HG02678 (cell line): ENCODE measurements at regions not wholly inside any gene's neighbourhood (a gene's known extent, or its start where the extent isn't known, plus 50 kb on each side); places are given as distances from the start of the nearest gene placed in this dataset.
"Not testable (repeated sequence)": the region's sequence is repeated elsewhere in the genome, so short reads cannot be mapped to it uniquely, and the experiment has no call there.

Experiments used
- ATAC-seq: cut with Tn5 transposase; IDR thresholded peaks from one replicate; pipeline ENCODE4 v1.9.1; 2021; ENCODE audit warnings: mild to moderate bottlenecking, moderate library complexity; ENCODE audit not compliant: unreplicated experiment

DNA sequence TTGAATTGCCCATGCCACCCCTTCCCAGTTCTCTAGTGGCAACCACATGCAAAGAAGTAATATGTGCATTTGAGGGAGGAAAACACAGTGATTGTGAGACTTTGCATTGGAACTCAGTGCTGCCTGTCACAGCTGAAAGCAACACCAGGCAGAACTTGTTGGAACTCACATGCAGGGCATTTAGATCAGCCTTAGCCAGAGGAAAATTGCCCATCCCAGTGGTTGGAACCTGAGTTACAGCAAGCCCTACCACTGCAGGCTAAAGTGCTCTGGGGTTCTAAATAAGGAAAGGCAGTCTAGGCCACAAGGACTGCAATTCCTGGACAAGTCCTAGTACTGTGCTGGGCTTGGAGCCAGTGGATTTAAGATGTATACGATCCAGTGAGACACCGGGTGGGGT is 245.3 kb upstream of the UFL1 start:
- ATAC-seq: no peak

DNA sequence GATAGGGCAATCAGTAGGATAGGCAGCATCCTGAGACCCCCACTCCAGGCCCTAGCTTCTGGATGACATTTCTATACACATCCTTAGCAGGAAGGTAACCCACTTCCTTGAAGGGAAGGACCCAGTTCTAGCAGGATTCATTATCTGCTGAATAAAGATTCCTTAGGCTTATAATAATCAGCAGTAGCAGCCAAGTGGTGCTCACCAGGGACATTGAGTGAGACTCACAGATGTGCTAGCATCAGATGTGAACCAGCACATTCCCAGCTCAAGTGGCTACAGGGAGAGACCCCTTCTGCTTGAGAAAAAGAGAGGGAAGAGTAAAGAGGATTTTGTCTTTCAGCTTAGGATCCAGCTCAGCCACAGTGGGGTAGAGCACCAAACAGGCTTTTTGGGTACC is 244.8 kb upstream of the UFL1 start:
- no peak for ATAC-seq

DNA sequence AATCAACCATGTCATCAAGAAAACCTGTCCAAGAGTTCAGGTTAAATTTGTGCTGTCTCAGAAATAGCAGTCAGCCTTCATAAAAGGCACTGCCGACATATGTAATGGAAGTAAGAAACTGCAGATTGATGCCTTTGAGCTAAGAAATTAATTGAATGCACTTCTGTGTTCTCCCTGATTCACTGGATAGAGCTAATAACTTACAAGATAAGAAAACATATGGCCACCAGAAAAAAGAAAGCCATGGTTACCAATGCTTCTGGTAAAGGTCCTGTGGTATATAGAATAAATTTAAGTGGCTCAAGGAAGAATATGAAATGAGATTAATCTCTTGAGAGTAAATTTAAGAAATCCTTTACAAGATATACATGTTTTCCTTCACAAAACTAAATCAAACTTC is 242.5 kb upstream of the UFL1 start:
- no peak for ATAC-seq

DNA sequence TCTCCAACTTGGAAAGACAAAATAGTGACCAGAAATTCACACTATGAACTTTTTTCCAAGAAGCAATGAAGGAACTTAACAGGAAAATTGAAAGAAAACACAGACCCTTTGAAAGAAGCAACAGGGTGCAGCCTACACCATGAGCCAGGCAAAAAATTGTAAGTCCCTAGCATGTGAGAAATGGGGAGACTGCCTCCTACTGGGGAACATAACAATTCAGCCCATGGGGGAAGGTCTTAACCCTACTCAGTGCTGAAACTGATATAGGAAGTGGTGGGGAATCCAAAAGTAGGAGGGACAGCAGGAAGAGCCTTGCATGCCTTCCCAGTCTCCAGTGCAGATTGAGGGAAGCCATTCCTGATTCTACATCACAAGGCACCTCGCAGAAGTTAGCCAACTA is 235.1 kb upstream of the UFL1 start:
- ATAC-seq: no peak

DNA sequence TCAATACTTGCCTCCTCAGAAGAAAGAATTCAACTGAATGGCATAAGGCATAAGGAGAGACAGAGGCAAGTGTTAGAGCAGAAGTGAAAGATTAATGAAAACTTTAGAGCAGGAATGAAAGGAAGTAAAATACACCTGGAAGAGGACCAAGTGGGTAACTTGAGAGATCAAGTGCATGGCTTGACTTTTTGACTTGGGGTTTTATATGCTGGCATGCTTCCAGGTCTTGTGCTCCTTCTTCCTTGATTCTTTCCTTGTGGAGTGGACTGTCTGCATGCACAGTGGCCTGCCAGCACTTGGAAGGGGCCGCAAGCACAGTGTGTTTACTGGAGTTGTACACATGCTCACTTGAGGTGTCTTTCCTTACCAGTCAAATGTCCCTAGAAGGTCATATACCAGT is 222.1 kb upstream of the UFL1 start:
- no peak for ATAC-seq

DNA sequence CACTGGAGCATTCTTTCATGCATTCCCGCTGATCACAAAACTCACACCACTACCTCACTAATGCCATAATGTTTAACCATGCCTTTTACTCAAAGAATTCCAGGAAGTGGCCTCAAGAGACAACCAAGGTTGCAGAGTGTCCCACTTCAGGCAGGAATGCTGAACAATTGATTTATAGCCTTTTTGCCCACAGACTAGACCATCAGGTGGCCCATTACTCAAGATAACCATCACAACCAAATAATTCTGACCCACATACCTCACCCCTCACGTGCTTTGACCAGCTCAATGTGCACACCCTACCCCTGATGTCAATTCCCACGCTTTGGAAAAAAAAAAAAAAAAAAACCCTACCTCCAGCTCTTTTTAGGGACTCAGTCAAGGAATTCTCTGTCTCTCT is 220.6 kb upstream of the UFL1 start:
- no peak for ATAC-seq

DNA sequence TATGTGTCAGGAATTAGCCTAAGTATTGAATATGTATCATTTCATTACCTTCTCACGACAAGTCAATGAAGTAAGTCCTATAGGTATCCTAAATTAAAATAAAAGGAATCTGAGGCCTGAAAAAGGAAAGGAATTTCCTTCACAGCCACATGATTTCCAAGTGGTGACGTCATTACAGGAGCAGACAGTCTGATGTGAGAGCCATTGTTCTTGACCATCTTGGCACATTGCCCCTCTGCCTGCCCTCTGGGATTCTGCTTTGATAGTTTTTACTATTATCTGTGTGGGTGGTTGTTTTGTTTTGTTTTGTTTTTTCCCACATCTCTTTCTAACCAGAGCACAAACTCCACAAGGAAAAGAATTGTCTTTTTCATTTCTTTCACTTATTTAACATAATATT is 219.8 kb upstream of the UFL1 start:
- no peak for ATAC-seq

DNA sequence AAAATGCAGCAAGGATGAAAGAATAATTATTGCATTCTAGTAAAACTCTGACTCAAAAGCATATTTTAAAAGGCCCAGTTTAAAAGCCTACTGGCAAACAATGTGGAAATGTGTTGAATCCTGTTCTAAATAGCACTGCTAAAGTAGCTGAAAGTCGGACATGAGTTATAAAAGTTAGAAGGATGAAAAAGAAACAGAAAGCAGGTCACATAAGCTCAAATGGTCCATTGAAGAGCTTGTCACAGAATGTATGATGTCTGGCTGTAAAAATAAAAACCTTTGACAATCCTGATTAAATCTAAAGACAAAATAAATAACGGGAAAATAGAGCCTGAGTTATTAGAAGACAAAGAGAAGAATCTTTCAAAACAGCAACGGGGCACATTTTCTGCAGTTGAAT is 218.6 kb upstream of the UFL1 start:
- ATAC-seq: no peak

DNA sequence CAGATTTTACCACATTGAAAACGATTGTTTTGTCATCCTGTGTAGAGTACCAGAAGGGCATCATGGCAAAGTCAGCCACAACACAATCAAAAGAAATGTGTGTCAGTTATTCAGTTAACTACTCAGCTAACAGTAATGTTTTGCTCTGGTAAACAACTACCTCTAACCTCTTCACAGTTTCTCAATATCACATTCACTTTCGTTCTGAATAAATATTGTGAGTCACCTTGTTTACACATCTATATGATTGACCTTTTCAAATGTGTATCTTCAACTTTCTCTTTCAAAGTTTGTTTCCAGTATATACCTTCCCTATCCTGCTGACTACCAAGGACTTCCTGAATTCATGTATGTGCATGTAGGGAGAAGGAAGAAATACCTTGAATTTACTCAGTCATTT is 216.6 kb upstream of the UFL1 start:
- ATAC-seq: peak; percentile 81

DNA sequence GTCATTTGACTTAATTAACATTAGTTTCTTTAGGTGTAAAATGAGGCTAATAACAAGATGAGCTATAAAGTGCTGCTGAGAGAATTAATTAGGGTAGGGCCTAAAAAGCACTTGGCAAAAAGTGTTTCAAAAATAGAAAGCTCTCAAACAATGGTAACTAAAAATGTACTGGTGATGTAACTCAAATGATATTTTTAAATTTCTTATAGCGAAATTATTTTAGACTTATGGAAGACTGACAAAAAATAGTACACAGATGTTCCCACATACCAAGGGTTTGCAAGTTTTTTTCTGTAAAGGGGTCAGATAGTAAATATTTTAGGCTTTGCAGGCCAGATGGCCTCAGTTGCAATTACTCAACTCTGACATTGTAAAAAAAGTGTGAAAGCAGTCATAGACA is 190.7 kb upstream of the UFL1 start:
- ATAC-seq: no peak

DNA sequence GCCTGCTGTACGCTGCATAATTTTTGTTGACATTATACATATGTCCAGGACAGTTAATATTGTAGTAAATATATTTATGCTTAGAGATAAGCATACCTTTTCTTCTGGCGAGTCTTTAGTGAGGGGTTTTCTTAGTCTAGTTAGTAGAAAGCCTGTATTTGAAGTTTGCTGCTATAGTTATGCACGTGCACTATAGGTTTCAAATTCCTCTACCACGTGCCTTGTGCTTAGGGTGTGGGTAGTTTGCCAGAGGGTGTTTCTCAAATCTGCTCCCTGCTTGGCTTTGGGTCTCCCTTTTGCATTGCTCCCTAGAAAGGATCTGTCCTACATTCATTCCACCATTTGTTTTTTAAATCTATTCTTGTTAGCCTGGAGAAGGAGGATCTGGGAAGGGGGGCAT is 181.4 kb upstream of the UFL1 start:
- ATAC-seq: no peak

DNA sequence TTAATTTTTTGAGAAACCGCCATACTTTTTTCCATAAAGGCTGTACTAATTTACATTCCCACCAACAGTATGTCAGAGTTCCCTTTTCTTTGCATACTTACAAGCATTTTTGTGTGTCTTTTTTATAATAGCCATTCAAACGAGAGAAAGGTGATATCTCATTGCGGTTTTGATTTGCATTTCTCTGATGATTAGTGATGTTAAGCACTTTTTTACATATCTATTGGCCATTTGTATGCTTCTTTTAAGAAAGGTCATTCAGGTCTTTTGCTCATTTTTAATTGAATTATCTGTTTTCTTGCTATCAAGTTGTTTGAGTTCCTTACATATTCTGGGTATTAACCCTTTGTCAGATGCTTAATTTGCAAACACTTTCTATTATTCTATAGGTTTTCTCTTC is 176.1 kb upstream of the UFL1 start:
- no peak for ATAC-seq

DNA sequence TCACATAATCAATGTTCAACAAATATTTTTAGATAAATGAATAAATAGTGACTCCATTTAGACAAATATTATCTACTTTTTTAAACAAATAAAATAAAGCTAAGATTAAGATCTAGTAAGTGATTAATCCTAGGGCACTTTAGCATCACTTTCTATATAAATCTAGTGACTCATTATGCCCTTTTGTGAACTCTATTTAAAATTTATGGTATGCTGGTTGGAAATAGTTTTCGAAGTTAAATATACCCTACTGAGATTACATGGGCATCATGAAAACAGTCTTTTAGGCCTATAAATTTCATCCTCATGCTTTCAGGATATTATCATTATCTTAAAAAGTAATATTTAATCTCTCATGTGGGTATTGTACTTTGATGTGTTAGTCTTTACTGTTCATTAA is 140.4 kb upstream of the UFL1 start:
- ATAC-seq: no peak

DNA sequence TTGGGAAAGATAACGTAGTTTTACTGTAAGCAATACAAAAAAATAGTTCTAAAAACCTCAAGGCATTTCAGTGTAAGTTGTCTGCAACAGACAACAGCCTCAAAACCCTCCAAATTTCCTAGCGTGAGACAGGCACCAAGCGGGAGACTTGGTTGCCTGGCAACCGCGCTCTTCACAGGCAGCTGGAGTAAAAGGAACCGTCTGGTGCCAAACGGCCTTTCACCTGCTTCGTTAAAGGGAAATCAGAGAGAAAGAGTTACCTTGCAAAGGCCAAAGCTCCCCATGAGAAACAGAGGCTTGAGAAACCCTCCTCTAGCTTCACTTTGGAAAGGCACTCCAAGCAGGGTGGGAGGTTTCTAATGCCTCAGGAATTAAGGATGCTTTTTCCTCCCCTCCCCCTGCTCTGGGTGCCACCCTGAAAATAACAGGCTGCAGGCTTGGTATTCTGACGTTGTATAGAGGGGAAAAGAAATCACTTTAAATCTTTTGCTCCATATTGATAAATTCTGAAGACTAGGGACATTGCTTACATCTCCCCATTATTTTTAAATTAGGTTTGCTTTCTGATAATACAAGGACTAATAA is 129.7 kb upstream of the UFL1 start:
- no peak for ATAC-seq

DNA sequence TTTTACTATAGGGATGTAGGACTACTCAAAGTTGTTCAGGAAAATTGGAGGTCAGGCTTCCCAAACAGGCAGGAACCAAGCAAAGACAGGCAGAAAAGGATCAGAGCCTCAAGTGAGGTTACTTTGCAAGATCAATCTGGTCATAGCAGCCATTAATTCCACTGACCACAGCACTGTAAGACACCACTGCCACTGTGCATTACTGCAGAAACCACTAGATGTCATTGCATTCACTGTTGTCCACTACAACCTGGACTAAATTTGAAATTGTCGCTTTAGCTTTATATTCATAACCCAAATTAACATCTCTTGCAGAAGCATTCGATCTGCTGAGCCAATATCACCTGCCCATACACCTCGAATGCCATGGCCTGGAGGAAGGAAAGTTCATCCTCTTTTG is 126.9 kb upstream of the UFL1 start:
- ATAC-seq: no peak

DNA sequence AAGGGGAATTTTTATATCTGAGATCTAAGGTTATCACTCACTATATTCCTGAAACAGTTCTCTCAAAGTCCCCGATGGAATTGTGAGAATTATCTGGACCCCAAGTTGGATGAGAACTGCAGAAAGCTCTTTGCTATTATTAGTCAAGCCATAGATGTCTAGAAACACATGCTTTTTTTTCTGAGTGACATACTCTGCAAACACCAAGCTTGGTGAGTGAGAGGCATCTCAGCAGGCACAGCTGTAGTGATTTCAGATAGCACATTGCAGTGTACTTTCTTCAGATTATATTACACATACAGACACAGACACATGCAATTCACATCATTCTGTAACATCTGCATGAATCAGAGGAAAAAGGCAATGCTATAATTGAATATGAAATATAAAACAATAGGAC is 111.1 kb upstream of the UFL1 start:
- no peak for ATAC-seq

DNA sequence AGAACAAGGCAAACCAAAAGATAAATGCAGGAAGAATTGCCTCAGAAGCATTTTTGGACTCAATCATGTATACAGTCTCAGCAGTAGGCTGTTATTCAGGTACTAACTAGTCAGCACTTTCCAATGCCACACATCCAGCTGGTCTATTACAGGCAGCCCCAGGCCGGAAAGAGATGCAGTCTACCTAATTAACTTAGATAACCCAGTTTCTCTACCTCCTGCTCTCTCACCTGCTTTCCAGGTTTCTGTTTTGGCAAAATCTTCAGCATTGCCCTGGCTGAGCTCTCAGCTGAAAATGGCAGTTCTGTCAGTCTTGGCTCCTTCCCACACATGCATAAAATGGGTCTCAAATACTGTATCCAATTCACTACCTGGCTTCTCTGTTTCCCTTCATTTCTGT is 101.3 kb upstream of the UFL1 start:
- no peak for ATAC-seq

DNA sequence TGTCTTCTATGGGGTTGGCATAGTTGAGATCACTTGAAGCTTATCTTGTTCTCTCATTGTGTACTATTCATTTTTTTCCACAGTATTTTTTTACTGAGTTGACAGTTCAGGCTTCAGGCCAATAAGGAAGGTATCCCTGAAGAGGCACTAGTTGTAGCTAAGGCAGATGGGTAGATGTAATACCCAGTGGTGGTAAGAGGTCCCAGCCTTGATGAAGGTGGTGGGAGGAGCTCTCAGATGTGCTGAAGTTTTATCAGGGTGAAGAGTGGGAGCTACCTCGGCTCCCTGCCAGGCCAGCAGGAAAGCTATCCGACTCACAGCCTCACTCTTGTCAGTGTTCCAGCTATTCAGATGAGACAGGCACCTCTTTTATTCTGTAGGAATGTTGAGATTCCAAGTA is 87.7 kb upstream of the UFL1 start:
- ATAC-seq: no peak

DNA sequence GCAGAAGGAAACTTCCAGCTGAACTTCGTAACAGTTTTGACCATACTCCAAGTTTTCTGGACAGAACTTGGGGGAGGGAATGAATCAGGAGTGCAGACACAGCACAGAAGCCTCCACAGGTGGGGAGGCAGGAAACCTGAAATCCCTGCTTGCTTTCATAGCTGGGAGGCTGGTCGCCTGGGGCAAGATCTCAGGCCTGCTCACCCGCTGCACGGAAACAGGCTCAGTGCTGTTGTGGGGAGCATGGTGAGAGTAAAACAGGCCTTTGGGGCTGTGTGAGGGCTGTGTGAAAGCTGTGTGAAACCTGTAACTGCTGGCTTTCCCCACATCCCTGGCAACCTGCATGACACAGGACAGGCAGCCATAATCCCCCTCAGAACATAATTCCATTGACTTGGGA is 85.2 kb upstream of the UFL1 start:
- ATAC-seq: no peak

DNA sequence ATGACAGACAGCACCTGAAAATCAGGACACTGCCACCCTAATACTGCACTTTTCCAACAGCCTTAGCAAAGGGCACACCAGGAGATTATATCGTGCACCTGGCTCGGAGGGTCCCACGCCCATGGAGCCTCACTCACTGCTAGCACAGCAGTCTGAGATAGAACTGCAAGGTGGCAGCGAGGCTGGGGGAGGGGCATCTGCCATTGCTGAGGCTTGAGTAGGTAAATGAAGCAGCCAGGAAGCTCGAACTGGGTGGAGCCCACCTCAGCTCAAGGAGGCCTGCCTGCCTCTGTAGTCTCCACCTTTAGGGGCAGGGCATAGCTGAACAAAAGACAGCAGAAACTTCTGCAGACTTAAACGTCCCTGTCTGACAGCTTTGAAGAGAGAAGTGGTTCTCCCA is 84.4 kb upstream of the UFL1 start:
- ATAC-seq: not testable (repeated sequence)

DNA sequence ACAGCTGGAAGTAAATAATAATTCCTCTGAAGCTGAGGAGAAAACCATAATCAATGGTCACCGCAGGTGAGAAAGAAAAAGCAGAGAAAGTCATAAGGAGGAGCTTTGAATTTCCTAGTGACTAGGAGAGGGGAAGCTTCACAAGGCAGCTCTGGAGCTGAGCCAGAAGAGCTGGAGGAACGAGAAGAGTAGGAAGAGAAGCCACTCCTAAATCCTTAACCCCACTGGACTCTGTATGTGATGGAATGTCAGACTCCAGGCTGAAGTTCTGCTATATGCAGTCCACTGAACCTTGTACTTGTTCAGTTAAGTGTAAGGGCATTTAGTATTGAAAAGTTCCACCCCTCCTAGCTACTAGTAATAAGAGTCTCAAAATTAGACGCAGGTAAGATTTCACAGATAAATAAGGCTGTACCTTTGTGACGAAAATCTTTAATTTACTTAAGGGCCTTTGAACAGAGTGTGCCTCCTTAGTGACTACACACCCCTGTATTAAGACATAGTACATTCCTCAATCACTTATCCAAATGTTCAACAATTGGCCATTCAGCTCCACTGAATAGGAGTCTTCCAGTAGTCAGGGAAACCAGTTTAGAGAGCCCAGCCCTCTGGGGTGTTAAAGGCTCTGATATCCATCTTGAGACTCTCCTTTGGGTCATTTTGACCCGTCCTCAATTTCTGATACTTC is 71.4 kb upstream of the UFL1 start:
- ATAC-seq: no peak

DNA sequence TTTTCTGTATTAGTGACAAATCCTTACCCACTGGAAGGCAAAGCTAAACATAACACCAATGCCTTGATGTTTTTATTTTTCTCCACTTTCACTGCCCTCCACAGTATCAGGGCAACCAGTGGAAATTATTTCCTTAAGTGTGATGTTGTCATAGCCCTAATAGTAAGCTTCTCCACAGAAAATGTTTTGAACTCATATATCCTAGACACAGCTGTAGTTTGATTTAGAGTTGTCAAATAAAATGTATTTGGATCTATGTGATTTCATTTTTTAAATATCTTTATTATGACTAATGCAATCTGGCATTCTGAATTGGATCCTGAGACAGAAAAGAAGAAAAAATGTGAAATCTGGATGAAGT is 70.9 kb upstream of the UFL1 start:
- ATAC-seq: no peak

DNA sequence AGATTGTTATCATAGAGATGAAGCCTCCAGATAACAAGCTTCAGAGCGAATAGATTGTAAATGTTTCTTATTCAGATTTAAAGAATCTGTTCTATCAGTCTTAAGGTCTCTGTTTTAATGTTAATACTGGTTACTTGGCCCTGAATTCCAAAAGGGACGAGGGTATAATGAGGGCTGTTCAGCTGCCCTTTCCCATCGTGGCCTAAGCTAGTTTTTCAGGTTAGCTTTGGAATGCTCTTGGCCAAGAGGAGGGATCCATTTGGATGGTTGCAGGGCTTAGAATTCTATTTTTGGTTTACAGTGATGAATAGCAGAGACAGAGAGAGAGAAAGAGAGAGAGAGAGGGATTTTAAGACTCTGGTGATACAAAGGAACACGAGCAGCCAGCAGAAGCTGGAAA is 62.8 kb upstream of the UFL1 start:
- ATAC-seq: no peak
